D721Med (cell line): ENCODE measurements at regions not wholly inside any gene's neighbourhood (a gene's known extent, or its start where the extent isn't known, plus 50 kb on each side); places are given as distances from the start of the nearest gene placed in this dataset.

Experiments
- DNase-seq: peaks from one replicate; pipeline ENCODE4 v3.0.0; 2011; ENCODE audit warnings: low spot score; ENCODE audit not compliant: insufficient read length
- FAIRE-seq: peaks from 2 replicates; lab custom pipeline; 2011; peaks lifted over from hg19 to GRCh38; lab: Jason Lieb, UNC
- TF ChIP-seq, protein P1 (sequence below): IDR thresholded peaks from 2 replicates; pipeline ENCODE4 v1.5.1; 2012; ENCODE audit warnings: mild to moderate bottlenecking, control low read depth; ENCODE audit not compliant: insufficient read depth; ENCODE audit errors: missing control alignments

DNA sequence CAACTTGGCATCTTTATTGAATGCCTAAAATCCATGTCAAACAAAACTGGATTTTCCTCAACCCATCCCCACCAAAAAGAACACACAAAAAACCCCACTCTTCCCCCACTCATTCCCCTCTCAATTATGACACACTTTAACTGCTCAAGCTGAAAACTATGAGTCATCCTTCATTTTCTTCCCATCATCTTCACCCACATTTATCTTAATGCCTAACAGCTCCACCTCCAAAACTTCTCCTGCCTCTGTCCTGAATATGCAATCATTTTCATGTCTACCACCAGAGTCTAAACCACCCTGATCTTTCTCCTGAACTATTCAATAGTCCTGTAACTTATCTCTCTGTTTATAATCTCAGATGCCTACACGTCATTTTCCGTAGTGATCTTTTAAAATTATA is 239.7 kb downstream of the BCAT1 start:
- no peak for FAIRE-seq
- TF ChIP-seq, protein P1, sequence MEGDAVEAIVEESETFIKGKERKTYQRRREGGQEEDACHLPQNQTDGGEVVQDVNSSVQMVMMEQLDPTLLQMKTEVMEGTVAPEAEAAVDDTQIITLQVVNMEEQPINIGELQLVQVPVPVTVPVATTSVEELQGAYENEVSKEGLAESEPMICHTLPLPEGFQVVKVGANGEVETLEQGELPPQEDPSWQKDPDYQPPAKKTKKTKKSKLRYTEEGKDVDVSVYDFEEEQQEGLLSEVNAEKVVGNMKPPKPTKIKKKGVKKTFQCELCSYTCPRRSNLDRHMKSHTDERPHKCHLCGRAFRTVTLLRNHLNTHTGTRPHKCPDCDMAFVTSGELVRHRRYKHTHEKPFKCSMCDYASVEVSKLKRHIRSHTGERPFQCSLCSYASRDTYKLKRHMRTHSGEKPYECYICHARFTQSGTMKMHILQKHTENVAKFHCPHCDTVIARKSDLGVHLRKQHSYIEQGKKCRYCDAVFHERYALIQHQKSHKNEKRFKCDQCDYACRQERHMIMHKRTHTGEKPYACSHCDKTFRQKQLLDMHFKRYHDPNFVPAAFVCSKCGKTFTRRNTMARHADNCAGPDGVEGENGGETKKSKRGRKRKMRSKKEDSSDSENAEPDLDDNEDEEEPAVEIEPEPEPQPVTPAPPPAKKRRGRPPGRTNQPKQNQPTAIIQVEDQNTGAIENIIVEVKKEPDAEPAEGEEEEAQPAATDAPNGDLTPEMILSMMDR: no peak
- DNase-seq: no peak

DNA sequence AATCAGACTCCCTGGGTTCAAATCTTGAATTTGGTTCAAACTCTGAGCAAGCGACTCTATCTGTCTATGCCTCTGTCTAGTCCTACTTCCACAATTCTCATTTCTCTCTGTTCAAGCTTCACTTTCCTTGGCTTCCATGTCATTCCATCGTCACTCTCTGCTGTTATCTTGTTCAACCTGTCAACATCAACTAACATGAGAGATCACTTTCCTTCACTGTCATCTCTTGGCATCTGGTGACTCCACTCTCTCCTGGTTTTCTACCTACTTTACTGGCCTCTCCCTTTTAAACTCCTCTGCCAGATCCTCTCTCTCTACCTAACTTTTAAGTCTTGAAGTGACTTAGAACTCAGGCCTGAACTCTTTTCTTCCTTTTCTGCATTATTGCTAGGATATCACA is 240.2 kb downstream of the BCAT1 start:
- FAIRE-seq: no peak
- TF ChIP-seq, protein P1: no peak
- no peak for DNase-seq

DNA sequence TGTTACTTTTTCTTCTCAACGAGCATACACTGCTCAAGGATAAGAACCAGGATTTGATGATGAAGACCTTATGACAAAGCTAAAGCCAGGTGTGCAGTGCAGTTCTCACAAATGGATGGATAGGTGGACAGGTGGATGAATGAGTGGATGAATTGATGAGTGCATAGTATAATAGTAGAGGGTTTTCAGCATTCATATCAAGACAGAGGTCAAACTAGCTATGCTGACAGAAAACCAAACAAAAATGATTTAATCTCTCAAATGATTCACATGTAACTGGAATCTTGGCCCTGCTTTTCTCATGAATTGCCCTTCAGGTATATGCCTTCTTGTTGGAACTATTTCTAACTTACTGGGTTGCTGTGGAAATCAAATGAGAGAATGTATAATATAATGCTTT is 240.9 kb downstream of the BCAT1 start:
- FAIRE-seq (no peak), DNase-seq (no peak)
- TF ChIP-seq, protein P1: no peak

DNA sequence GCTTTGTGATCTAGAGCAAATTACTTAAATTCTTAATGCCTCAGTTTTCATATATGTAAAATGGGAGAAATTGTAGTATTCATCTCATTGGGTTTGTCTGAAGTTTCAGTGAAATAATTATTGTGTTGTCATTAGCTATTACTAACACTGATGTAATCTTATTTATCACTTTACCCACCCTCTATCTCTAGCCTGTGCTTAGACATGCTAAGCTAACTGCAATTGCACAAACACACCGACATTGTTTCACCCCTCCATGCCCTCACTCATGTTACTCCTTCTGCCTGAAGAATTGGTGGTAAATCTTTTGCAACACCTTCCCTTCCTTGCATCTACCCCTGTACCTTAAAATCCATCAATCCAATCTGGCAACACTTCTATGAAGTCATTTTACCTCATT is 241.6 kb downstream of the BCAT1 start:
- FAIRE-seq: no peak
- DNase-seq: no peak
- TF ChIP-seq, protein P1: no peak

DNA sequence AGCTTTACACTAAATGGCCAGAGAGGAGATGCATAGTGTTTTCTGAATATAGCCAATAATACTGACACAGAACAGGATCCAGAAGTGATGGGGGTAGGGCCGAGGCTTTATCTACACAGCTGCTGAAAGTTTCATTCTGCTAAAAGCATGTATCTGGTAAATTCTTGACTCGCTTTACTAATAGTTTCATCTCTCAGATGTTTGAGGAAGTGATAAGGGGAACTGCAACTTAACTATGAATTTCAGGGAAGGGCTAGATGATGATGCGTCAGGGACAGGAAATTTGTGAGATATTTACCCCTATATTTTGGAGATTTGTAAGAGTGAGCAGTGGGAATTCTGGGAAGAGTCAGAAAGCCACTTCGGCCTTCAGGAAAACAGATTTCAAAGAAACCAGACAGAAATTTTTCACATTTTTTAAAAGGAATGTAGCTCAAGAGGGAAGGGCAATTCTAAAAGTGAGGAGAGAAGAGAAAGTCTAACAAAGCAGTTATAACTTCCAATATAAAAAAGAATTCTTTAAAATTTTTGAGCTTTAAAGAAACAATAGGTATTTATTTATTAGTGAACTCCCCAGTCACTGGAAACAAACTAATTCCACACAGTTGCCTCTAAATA is 243.1 kb downstream of the BCAT1 start:
- FAIRE-seq (no peak), DNase-seq (no peak)
- TF ChIP-seq, protein P1: no peak

DNA sequence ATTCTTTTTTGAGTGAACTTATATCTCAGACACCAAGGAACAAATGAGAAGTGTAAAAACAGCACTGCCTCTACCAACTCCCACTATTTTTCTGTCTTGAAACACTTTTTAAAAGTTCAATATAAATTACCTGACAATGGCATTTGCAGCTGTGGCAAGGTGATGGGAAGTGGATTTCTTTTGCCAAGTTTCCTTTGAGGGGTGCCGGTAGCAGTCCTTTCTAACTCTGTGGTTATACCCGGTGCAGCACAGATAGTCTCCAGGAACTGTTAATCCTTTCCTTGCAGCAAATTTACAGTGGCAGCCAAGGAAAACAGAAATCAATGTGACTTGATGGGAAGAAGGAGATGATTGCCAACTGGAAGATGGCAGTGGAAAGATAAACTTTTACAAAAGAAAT is 243.7 kb downstream of the BCAT1 start:
- no peak for FAIRE-seq
- TF ChIP-seq, protein P1: no peak
- DNase-seq: no peak

DNA sequence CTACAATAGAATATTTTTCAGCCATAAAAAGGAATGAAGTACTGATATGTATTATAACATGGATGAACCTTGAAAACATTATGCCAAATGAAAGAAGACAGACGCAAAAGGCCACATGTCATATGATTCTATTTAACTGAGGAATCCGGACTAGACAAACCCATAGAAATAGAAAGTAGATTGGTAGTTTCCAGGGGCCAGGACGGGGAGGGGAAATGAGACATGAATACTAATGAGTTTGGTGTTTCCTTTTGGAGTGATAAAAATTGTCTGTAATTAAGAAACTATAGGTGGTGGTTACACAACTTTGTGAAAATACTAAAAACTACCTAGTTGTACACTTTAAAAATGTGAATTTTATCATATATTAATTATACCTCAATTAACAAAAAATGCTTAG is 247.6 kb downstream of the BCAT1 start:
- TF ChIP-seq, protein P1: no peak
- FAIRE-seq: no peak
- DNase-seq: no peak
